NT2/D1 (cell line): ENCODE measurements at regions not wholly inside any gene's neighbourhood (a gene's known extent, or its start where the extent isn't known, plus 50 kb on each side); places are given as distances from the start of the nearest gene placed in this dataset.

Experiments
- SUZ12 ChIP-seq: IDR thresholded peaks from 2 replicates; pipeline ENCODE4 v1.6.1; 2011; ENCODE audit not compliant: insufficient read length, insufficient read depth; ENCODE audit errors: extremely low read depth
- YY1 ChIP-seq: IDR thresholded peaks from 2 replicates; pipeline ENCODE4 v1.6.1; 2011; ENCODE audit not compliant: insufficient read length, insufficient read depth
- ZNF274 ChIP-seq: IDR thresholded peaks from 2 replicates; pipeline ENCODE4 v1.6.1; 2011; ENCODE audit warnings: mild to moderate bottlenecking, low read depth, low read length

GRCh38 chr10:56470701-56471100 lies 109.6 kb upstream of the ZWINT start:
- TF ChIP-seq YY1 (no peak), SUZ12 (no peak), ZNF274 (no peak)
